RCC 7860 (cell line): ENCODE measurements at regions not wholly inside any gene's neighbourhood (a gene's known extent, or its start where the extent isn't known, plus 50 kb on each side); places are given as distances from the start of the nearest gene placed in this dataset.

Source experiments
- DNase-seq: peaks from one replicate; pipeline ENCODE4 v3.0.0-alpha.2; 2015; ENCODE audit warnings: low spot score
- FAIRE-seq: peaks from 2 replicates; lab custom pipeline; 2012; peaks lifted over from hg19 to GRCh38; lab: Jason Lieb, UNC

DNA sequence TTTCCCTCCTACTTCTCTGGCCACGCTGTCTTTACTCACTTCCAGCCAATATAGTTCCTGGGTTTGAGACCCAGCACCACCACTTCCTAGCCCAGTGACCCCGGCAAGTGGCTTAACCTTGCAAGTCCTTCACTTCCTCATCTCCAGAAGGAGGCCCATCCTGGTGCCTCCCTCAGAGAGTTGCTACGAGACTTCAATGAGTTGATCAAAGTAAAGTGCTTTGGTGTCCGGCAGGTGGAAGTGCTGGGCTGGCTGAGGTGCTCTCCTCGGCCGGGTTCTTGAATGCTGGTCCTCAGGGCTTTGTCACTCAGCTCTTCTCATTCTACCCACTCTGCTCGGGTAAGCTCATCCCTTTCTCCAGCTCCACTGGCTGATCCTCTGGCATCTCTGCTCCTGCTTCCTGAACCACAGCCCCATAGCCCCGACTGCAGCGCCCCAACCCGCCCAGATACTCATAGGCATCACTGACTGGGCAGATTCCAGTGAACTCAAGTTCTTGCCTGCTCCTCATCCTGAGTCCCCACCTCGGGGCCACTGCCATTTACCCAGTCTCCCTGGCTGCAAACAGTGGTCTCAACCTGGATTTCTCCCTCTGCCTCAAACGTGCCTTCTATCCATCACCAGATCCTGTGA is 75.8 kb upstream of the WNT4 start:
- FAIRE-seq (no peak), DNase-seq (no peak)

DNA sequence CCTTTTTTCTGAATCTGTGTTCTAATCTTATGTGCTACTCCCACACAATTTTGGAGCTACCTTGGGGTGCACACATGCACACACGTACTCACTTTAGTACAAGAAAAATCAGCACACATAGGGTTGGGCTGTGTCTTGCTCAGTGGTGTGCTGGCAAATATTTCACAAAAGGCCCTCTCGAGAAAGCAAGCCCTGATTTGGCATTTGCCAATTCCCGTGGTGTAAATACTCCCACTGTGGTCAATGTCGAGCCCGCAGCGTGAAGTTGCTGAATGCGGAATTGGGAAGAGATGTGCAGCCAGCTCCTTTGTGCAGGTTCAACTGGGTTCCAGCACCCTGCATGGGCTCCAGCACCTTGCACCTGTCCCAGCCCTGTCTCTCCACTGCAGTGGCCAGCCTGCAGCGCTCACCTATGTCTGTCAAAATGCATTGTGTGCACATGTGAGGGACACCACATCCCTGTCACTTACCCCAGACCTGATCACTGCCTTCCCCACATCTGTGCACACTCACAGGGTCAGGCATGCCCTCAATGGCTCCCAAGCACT is 78.4 kb upstream of the WNT4 start:
- DNase-seq (no peak), FAIRE-seq (no peak)

DNA sequence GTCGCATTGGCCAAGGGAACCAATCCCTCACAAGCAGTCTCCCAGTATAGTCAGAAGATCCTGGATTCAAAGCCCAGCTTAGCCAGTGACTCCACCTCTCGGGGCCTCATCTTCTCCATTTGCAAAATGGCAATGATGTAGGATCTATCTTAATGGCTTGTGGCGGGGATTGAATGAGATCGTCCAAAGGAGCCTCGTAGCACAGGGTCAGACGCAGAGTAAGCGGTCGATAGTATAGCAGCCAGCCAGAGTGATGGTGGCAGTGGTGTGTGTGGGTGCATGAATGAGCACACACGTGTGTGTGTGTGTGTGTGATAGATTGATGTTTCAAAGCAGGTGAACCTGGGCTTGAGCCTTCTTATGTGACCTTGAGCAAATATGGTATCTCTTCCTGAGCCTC is 79.8 kb upstream of the WNT4 start:
- no peak for FAIRE-seq

DNA sequence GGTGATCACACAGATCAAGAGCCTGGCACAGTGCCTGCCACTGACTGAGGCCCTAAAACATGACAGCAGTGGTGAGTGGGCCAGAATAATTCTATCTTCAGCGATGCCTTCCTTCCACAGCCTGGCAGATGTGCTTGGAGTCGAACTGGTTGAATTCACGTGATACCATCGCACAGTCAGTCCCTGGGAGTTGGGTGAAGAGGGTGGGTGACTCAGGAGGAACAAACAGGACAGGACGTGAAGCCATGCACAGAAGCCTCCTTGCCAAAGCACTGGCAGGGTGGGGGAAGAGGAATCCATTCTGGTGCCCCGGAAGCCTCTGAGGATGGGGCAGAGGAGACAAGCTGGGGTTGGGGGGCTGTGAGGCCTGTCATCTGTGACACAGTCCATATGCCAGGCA is 80.3 kb upstream of the WNT4 start:
- DNase-seq = no peak
- FAIRE-seq = no peak

More for the DNA sequence above, 79.8 kb upstream of the WNT4 start:
- DNase-seq = no peak

DNA sequence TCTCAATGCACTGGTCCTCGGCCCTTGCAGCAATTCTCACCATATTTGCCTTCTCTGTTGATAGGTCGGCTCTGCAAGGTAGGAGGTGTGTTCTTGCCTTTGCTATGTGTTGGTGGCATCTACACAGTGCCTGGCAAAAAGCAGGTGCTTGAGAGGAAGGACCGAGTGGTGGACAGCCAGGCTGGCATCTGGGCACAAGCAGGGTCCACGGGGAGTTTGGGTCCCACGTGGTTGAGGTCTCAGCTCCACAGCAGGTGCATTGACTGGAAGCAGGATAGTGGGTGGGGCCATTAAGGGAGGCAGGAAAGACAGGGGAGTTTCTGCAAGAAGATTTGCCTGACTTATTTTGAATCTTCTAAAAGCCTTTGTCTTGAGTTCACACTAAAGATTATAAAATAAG is 81.2 kb upstream of the WNT4 start:
- DNase-seq (no peak), FAIRE-seq (no peak)

DNA sequence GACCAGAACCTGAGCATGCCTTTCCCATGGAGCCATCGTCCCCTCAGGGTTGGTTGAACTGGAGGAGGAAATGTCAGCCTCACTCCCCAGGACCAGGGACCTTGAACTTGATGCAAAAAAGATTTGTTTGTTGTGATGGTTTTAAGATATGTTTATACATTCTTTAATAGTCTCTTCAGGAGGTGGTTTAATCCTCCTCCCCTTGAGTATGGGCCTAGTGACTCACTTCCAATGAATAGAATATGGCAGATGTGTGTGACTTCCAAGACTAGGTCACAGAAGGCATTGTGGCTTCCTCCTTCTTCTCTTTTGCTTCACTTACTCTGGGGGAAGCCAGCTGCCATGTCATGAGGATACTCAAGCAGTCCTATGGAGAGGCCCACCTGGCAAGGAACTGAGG is 81.7 kb upstream of the WNT4 start:
- FAIRE-seq = no peak
- no peak for DNase-seq

DNA sequence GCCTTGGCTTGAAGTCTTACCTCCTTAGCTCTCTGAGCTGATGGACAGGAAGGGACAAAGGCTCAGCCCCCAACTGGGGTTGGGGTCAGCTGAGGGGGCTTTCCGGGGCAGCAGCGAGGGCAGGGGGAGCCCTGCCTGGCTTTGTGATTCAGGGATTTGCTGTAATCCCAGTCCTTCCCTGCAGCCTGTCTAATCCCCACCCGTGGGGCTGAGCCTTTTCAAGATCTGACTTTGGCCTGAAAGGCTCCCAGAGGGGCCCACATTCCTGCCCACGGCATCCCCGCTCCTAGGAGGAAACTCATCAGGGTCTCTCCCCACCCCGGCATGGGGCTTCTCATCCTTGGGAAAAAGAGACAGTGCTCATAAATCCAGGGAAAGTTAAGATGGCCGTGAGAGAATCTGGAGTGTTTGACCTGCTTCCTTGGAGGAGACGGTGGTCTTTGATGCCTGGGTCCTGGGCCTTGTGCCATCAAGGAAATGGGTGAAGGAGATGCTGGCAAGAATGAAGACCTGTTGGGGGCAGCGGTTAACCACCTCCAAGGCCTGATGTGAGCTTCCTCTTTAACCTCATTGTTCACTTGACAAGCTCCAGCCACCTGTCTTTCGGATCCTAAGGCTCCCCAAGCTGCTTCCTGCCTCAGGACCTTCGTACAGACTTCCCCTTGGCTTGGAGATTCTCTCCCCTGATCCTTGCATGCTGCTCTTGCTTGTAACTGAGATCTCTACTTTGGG is 83.1 kb upstream of the WNT4 start:
- DNase-seq (no peak), FAIRE-seq (no peak)

DNA sequence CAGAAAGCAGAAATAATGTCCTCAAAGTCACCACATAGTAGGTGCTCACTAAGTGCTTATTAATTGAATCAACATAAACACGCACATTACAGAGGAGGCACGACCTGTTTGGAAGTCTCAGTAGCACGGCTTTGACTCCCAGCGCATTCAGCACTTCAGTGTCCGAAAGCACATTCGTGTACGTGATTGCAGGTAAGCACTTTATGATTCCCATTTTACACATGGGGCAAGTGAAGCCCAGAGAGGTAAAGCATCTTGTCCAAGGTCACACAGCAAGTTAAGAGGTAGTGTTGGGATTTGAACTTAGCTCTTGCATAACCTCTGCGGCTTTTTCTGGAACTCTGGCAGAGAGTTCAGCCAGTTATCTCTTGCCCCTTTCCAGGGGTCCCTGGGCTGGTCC is 85.2 kb upstream of the WNT4 start:
- DNase-seq (no peak), FAIRE-seq (no peak)

DNA sequence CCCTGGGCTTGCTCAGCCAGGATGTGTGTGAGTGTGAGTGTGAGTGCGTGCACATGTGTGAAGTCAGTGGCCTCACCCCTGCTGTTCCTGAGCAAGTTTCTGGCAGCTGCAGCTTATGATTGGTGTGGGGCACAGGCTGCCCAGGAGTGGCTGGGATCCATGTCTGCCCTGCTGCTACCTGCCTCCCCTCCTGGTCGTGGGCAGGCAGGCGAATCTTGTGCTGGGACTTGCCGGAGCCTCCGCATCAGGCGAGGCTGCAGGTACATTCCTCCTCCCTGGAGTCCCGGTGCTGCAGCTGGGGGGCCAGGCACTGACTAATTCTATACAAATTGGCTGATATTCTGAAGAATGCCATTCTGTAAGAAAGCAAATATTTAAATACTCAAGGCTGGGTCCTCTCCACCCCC is 85.6 kb upstream of the WNT4 start:
- no peak for FAIRE-seq
- DNase-seq = no peak

DNA sequence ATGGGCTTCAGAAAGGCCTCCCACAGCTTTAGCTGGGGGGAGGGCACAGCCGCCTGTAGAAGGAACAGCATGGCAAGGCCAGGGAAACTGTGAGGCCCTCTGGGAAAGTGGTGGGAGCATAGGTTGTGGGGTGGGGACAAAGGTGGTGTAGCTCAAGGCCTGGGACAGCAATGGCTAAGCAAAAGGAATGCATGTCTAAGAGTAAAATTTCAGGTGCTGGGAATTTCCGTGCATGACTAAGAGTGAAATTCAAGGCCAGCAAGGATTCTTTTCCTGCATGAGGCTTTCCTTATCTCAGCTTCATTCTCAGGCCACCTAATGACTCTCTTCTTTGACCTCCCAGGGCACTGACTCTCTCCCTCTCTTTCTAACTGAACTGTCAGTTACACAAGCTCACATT is 86.5 kb upstream of the WNT4 start:
- FAIRE-seq (peak; percentile 91), DNase-seq (peak; percentile 94)

DNA sequence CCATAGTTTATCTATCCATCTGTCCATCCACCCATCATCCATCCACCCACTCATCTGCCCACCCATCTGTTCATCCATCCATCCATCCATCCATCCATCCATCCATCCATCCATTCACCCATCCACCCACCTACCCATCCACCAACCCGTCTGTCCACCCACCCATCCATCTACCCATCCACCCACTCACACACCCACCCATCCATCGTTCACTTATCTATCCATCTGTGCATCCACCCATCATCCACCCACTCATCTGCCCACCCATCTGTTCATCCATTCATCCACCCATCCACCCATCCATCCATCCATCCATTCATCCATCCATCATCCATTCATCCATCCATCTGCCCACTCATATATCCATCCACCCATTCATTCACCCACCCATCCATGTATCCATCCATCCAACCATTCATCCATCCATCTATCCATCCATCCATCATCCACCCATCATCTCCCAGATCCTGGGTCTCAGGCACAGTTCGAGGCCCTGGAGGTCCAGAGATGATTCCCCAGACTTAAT is 88.2 kb upstream of the WNT4 start:
- FAIRE-seq (no peak), DNase-seq (no peak)

DNA sequence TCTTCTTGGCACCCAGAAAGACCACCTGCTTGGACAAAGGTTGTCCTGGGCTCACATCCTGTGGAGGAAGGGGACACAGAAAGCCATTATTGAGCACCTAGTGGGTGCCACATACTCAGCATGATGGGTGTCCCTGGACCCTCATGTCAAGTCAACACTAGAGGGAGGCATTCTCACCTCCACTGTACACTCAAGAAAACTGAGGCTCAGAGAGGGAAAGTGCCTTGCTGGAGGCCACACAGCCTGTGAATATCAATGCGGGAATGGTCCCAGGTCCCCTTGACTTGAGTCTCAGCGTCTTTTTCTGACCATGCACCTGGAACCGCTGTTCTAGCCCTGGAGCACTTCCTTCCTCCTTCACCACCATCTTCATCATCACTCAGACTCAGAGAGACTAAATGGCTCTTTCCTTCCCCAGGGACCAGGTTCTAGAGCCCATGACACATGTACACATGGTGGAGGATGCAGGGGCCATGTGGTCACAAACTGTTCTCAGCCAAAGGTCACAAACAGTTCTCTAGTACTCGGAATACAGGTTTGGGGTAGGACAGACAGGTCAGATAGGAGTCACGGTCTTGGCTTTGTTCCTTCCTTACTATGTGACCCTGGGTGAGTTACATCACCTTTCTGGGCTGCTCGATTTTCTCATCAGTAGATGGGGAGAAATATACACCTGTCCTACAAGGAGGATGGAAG is 89.2 kb upstream of the WNT4 start:
- DNase-seq (no peak), FAIRE-seq (no peak)

DNA sequence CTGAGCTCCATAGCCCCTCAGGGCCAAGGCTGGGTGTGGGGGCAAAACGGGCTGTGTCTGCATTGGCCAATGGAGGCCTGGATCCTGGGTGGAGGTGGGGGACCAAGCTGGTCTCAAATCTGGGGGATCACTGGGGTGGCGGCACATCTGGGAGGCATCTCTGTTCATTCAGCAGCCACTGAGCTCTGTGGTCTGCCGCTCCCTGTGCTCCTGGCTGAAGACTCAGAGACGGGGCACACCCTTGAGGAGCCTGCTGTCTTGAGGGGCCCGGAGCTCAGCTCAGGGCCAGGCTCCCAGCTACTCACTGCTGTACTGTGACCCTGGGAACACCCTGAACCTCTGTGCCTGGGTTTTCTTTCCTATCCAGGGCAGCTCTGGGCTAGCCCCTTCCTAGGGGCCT is 90.3 kb upstream of the WNT4 start:
- no peak for FAIRE-seq

DNA sequence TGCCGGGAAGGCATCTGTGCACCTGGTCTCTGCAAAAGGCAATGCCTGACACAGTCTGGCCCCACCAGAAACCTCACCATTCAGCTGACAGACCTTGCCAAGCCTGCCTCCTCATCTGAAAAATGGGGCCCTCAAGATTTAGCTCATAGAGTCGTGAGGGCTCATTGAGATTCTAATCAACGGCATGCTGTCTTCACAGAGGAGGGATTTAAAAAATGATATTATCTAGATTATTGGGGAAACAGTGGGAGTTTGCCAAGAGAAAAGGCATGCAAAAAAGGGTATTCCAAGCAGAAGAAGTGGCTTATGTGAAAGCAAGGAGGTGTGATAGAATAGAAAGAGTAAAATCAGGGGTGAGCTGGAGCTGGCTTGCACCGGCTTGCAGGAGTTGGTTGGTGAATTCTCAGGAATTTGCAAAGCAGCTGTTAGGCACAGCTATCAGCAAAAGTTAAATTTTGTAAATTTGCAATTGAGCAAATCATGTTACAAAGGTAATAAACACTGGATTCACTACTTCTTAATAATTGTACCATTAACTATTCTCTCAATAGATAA is 91.7 kb upstream of the WNT4 start:
- FAIRE-seq = no peak

More for the DNA sequence above, 90.3 kb upstream of the WNT4 start:
- DNase-seq = no peak

DNA sequence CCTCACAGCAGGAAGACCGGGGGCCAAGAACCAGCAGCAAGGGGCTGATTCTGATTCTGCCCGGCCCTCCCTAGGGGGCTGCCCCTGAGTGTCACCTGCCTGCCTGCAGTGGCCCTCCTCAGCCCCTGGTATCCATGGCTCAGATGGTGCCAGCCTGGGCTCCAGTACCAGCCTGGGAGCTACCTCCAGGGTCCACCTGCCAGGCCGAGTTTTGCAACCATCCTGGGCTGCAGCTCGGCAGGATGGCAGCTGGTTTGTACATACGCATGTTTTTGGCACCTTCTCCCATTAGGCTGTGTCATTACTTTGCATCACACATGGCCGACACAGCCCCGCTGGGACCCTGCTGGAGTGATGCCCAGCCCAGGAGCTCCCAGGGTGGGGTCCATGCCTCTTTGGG is 93.3 kb upstream of the WNT4 start:
- no peak for FAIRE-seq
- no peak for DNase-seq

More for the DNA sequence above, 91.7 kb upstream of the WNT4 start:
- DNase-seq = no peak

DNA sequence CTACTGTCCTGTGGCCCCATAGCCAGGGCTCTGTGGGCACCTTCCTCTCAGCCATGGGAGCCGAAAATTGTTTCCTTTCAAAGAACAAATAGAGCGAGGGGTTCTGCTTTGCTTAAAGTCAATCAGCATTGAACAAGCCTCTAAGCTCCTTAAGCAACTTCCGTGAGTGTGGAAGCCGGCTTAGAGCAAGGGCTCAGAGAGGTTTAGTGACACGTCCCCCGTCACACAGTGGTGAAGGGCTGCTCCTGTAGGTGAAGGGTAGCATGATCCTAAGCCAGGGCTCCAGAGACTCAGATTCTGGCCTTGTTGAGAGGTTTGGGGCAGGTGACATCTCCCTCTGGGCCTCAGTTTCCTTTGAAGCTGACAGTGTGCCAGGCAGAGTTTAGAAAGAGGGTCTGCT is 94.0 kb upstream of the WNT4 start:
- DNase-seq (no peak), FAIRE-seq (no peak)

DNA sequence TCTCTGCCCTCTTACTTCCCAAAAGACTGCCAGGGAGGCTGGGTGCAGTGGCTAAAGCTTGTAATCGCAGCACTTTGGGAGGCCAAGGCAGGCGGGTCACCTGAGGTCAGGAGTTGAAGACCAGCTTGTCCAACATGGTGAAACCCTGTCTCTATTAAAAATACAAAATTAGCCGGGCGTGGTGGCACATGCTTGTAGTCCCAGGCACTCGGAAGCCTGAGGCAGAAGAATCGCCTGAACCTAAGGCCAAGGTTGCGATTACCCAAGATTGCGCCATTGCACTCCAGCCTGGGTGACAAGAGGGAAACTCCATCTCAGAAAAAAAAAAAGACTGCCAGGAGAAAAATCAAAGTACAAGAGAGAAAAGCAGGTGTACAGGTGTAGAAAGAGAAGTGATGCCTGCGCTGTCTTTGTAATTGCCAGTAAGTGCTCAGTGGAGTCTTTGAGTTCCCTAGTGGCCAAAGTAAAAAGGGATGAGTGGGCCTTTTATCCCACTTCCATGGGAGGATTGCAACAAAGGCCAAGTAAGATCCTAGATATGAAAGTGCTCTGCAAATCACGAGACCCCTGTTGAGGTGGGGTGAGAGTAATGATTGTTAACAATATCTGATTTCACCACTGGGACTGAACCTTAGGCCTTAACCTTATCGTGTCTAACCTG is 94.7 kb upstream of the WNT4 start:
- FAIRE-seq = no peak

DNA sequence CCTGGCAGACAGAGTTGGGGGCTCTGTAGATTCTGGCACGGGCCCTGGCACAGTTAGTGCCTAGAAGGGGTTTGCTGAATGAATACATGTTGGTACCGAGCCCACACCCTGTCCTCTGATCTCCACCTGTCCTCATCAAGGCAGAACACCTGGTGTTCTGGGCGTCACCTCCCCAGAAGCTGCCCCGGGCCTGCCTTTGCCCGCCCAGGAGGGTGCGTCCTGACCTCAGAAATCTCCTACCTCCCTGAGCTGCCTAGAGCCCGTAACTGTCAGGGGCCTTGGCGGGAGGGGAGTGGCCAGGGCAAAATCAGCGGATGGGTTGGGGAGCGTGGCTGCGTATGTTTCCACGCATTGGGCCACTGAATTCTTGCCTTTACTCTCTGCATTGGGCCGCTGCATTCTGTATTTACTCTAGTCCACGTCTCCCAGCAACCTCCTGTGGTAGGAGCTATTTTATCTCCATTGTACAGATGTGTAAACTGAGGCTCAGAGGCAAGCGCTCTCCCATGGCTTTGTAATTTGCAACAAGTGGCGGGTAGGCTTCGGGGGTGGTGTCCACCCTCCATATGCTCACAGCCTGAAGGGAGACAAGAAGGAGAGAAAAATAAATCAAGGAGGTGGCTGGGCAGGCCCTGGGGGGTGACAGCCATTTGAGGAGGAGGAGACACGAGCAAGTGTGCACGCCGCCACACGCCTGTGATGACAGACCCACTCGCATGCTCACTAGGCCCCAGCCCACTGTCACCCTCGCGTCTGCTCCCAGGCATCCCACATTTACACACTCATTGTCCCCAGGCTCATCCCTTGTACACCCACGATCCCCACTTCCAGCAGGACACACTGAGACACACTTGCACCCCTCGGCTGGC is 95.7 kb upstream of the WNT4 start:
- FAIRE-seq (no peak), DNase-seq (no peak)

More for the DNA sequence above, 94.7 kb upstream of the WNT4 start:
- no peak for DNase-seq

DNA sequence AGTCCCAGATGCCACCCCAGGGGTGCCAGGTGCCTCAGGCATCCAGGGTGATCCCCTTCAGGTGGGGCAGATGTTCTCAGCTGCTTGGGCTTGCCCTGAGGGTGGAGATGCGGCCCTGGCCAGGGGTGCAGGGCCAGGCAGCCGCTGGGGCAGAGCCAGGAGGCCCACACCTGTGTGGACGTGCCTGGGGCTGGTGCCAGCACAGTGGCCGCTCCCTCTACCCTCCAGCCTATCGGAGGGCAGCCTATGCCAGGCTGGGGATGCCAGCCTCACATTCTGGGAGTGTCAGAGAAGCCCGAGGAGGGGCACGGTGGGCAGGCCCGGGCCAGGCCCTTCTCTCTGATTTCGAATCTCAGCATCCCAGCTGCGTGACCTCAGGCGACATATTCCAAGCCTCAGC is 96.5 kb upstream of the WNT4 start:
- FAIRE-seq (no peak), DNase-seq (no peak)

DNA sequence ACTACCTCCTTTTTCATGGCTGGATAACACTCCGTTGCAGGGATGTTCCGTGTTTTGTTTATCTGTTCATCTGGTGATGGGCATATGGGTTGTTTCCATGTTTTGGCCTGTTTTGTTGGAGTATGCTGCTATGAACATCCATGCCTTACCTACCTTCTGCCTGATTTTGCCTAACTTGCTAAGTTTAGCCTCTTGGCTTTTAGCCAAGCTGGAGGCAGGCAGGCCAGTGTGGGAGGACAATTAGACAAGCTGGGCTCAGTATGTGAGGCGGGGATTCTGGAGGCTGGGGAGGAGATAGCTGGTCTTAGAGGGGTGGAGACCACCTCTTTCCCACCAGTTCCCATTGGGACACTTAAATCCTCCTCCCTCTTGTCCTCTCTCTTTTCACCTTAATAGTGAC is 98.4 kb upstream of the WNT4 start:
- DNase-seq (no peak), FAIRE-seq (no peak)
